OCI-LY7 (cell line): ENCODE measurements at regions not wholly inside any gene's neighbourhood (a gene's known extent, or its start where the extent isn't known, plus 50 kb on each side); places are given as distances from the start of the nearest gene placed in this dataset.

ENCODE experiments used
- EZH2phosphoT487 ChIP-seq: fragments of 200-600 bp; sonication (generic); IDR thresholded peaks from 2 replicates; pipeline ENCODE4 v1.6.1; 2018; ENCODE audit warnings: low read depth, borderline replicate concordance, mild to moderate bottlenecking, mixed run types, antibody characterized with exemption, low read length, moderate library complexity, mixed read lengths
- TF ChIP-seq, protein P1 (sequence below): fragments of 200-600 bp; sonication (generic); conservative IDR thresholded peaks from 2 replicates; pipeline ENCODE4 v1.5.1; 2014; ENCODE audit warnings: mild to moderate bottlenecking, antibody characterized with exemption, low read length, moderate library complexity, mixed read lengths

DNA sequence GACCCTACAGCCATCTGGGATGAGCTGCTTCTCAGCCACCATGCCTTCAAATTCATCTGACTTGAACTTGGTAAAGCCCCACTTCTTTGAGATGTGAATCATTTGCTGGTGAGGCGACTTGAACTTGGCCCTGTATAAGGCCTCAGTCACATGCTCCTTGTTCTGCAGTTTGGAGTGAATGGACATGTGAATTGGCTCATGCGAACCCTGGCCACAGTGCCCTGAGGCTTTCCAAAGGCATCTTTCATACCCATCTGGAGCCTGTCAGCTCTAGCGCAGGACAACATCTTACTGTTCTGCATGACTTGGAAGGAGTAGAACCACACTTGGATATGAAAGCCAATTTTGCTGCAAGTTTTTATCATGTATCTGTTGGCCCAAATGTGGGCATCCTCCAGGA is 244.0 kb upstream of the FAM83B start:
- TF ChIP-seq EZH2phosphoT487 = no peak
- TF ChIP-seq, protein P1, sequence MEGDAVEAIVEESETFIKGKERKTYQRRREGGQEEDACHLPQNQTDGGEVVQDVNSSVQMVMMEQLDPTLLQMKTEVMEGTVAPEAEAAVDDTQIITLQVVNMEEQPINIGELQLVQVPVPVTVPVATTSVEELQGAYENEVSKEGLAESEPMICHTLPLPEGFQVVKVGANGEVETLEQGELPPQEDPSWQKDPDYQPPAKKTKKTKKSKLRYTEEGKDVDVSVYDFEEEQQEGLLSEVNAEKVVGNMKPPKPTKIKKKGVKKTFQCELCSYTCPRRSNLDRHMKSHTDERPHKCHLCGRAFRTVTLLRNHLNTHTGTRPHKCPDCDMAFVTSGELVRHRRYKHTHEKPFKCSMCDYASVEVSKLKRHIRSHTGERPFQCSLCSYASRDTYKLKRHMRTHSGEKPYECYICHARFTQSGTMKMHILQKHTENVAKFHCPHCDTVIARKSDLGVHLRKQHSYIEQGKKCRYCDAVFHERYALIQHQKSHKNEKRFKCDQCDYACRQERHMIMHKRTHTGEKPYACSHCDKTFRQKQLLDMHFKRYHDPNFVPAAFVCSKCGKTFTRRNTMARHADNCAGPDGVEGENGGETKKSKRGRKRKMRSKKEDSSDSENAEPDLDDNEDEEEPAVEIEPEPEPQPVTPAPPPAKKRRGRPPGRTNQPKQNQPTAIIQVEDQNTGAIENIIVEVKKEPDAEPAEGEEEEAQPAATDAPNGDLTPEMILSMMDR = no peak
